DOHH2 (cell line): ENCODE measurements at regions not wholly inside any gene's neighbourhood (a gene's known extent, or its start where the extent isn't known, plus 50 kb on each side); places are given as distances from the start of the nearest gene placed in this dataset.

ENCODE experiments used
- H3F3A ChIP-seq: fragments of 200-600 bp; sonication (generic), shearing (Covaris generic); 2 replicates; pipeline ENCODE4 v1.6.0; 2016; ENCODE audit warnings: antibody characterized with exemption, mild to moderate bottlenecking; ENCODE audit not compliant: control insufficient read depth, insufficient read depth
- H3K27ac ChIP-seq: fragments of 200-600 bp; sonication (generic); 2 replicates; pipeline ENCODE4 v1.5.1; 2014; ENCODE audit warnings: low read depth, mild to moderate bottlenecking, low read length, moderate library complexity
- H3K27me3 ChIP-seq: fragments of 200-600 bp; sonication (generic); 2 replicates; pipeline ENCODE4 v1.6.1; 2014; ENCODE audit warnings: mild to moderate bottlenecking, low read length, mixed read lengths; ENCODE audit not compliant: control insufficient read depth
- H3K36me3 ChIP-seq: fragments of 200-600 bp; sonication (generic); 2 replicates; pipeline ENCODE4 v1.6.1; 2014; ENCODE audit warnings: mild to moderate bottlenecking, low read length, moderate library complexity, mixed read lengths; ENCODE audit not compliant: control insufficient read depth
- H3K4me1 ChIP-seq: fragments of 200-600 bp; sonication (generic); 2 replicates; pipeline ENCODE4 v1.6.1; 2014; ENCODE audit warnings: mild to moderate bottlenecking, low read length, mixed read lengths; ENCODE audit not compliant: control insufficient read depth
- H3K4me2 ChIP-seq: fragments of 200-600 bp; sonication (generic); 2 replicates; pipeline ENCODE4 v1.6.0; 2014; ENCODE audit warnings: mild to moderate bottlenecking, low read length, moderate library complexity
- H3K4me3 ChIP-seq: fragments of 200-600 bp; sonication (generic); 2 replicates; pipeline ENCODE4 v1.5.1; 2014; ENCODE audit warnings: mild to moderate bottlenecking, low read length, mixed read lengths
- H3K79me2 ChIP-seq: fragments of 200-600 bp; sonication (generic); 2 replicates; pipeline ENCODE4 v1.6.1; 2014; ENCODE audit warnings: mild to moderate bottlenecking, low read length, mixed read lengths; ENCODE audit not compliant: control insufficient read depth
- H3K9me2 ChIP-seq: fragments of 200-600 bp; sonication (generic); replicated peaks from 2 replicates; pipeline ENCODE4 v1.6.1; 2014; ENCODE audit warnings: mild to moderate bottlenecking, low read length, mixed read lengths; ENCODE audit not compliant: control insufficient read depth
- H3K9me3 ChIP-seq: fragments of 200-600 bp; sonication (generic); 2 replicates; pipeline ENCODE4 v1.6.1; 2014; ENCODE audit warnings: antibody characterized with exemption, low read length, mixed read lengths; ENCODE audit not compliant: control insufficient read depth, insufficient read depth
- H4K20me1 ChIP-seq: fragments of 200-600 bp; sonication (generic); 2 replicates; pipeline ENCODE4 v1.6.0; 2014; ENCODE audit warnings: low read depth, mild to moderate bottlenecking, antibody characterized with exemption, low read length, moderate library complexity; ENCODE audit not compliant: control insufficient read depth, insufficient read depth
- CTCF ChIP-seq: fragments of 200-600 bp; sonication (generic); IDR thresholded peaks from one replicate; pipeline ENCODE4 v1.5.1; 2014; ENCODE audit warnings: antibody characterized with exemption, mild to moderate bottlenecking, low read depth, low read length; ENCODE audit not compliant: poor library complexity, severe bottlenecking
- EZH2phosphoT487 ChIP-seq: fragments of 200-600 bp; sonication (generic); IDR thresholded peaks from 2 replicates; pipeline ENCODE4 v1.6.1; 2017; ENCODE audit warnings: borderline replicate concordance, mild to moderate bottlenecking, antibody characterized with exemption, low read length, moderate library complexity, mixed read lengths

- Histone ChIP-seq H3K4me3 (no peak overlapping the region), H3K9me3 (no peaks in the 10 kb centered on the region), H3F3A (no peaks in the 10 kb centered on the region), H3K4me1 (peaks cover 20% of the 10 kb centered on the region), H3K4me2 (no peak overlapping the region), H3K36me3 (no peaks in the 10 kb centered on the region), H3K27me3 (peaks cover 26% of the 10 kb centered on the region), H4K20me1 (no peaks in the 10 kb centered on the region; the same call in 1 of the 2 replicates), H3K79me2 (no peaks in the 10 kb centered on the region), H3K9me2 (no peaks in the 10 kb centered on the region), H3K27ac (no peak overlapping the region)
- TF ChIP-seq EZH2phosphoT487 (no peak), CTCF (no peak)
Observed at GRCh38 chr7:45256775-45257174, 99.2 kb downstream of the RAMP3 start.

- no peak overlapping the region for H3K4me3 ChIP-seq
- no peaks in the 10 kb centered on the region for H3K9me2 ChIP-seq
- H3K4me2 ChIP-seq: no peak overlapping the region
- H3K27ac ChIP-seq: no peak overlapping the region
- TF ChIP-seq CTCF: no peak
- peaks cover 26% of the 10 kb centered on the region for H3K27me3 ChIP-seq
- H4K20me1 ChIP-seq: no peaks in the 10 kb centered on the region; the same call in 1 of the 2 replicates
- H3K36me3 ChIP-seq: no peaks in the 10 kb centered on the region
- H3K4me1 ChIP-seq: peaks cover 20% of the 10 kb centered on the region
- H3K9me3 ChIP-seq: no peaks in the 10 kb centered on the region
- H3K79me2 ChIP-seq: no peaks in the 10 kb centered on the region
- no peaks in the 10 kb centered on the region for H3F3A ChIP-seq
Observed at GRCh38 chr7:45257284-45257683, 99.7 kb downstream of the RAMP3 start.

- Histone ChIP-seq H3K4me3 (no peak overlapping the region), H3F3A (no peaks in the 10 kb centered on the region), H3K9me2 (no peaks in the 10 kb centered on the region), H3K79me2 (no peaks in the 10 kb centered on the region), H4K20me1 (no peaks in the 10 kb centered on the region), H3K36me3 (no peaks in the 10 kb centered on the region), H3K27ac (no peak overlapping the region), H3K4me1 (peaks cover 20% of the 10 kb centered on the region), H3K4me2 (peak overlapping the region; percentile 1; the same call in 1 of the 2 replicates), H3K9me3 (no peaks in the 10 kb centered on the region), H3K27me3 (peaks cover 26% of the 10 kb centered on the region)
- TF ChIP-seq EZH2phosphoT487 (no peak), CTCF (no peak)
Observed at GRCh38 chr7:45258533-45259226, 101.1 kb downstream of the RAMP3 start.
